HFF-Myc (cell line): ENCODE measurements at regions not wholly inside any gene's neighbourhood (a gene's known extent, or its start where the extent isn't known, plus 50 kb on each side); places are given as distances from the start of the nearest gene placed in this dataset.

Experiments
- DNase-seq: peaks from one replicate; pipeline ENCODE4 v3.0.0-alpha.2; 2011; ENCODE audit warnings: low read depth; ENCODE audit errors: extremely low read depth
- H3K4me3 ChIP-seq: replicated peaks from 2 replicates; pipeline ENCODE4 v1.5.1; 2011; ENCODE audit warnings: low read depth, mild to moderate bottlenecking, control low read depth, low read length
- CTCF ChIP-seq: IDR thresholded peaks from 2 replicates; pipeline ENCODE4 v1.5.1; 2012; ENCODE audit warnings: mild to moderate bottlenecking, low read depth, low read length, control low read depth; ENCODE audit errors: missing control alignments

- no peak overlapping the region for H3K4me3 ChIP-seq
- TF ChIP-seq CTCF: no peak
- DNase-seq: no peak
Observed at GRCh38 chr4:24396988-24397387, 187.4 kb downstream of the DHX15 start.

DNA sequence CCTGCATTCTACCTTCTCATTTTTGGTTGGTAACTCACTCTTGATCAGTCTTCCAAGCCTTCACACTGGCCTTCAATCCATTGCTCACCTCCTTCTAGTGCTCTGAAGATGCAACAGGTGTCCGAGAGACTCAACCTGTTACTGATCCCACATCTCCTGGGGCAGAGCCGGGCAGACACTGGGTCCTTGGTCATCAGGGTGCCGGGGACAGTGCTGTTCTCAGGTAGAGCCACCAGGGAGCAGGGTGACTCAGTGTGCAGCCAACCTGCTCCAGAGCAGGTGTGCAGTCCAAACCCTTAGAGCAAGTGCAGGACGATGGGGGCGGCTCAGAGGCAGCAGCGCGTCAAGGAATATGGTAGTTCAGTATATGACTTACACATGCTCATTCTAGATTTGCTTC is 188.4 kb downstream of the DHX15 start:
- no peak overlapping the region for H3K4me3 ChIP-seq
- no peak for DNase-seq
- no peak for TF ChIP-seq CTCF

DNA sequence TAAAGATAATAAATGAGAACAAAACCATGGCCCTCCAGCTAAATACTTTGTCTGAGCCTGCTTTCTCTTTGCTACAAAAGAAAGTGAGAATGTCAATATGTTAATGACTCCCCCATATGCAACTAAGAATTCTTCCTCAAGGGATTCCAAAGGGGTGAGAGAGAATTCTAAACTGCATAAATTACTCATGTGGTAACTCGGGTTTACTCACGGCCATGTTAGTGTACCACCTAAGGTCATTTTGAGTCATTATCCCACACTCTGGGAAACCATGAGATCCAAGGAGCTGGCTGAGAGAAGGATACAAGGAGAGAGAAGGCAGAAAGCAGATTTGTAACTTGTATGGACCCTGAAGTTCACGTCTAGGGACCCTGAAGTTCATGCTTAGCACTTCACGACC is 190.3 kb downstream of the DHX15 start:
- no peak overlapping the region for H3K4me3 ChIP-seq
- TF ChIP-seq CTCF: no peak
- DNase-seq: no peak

DNA sequence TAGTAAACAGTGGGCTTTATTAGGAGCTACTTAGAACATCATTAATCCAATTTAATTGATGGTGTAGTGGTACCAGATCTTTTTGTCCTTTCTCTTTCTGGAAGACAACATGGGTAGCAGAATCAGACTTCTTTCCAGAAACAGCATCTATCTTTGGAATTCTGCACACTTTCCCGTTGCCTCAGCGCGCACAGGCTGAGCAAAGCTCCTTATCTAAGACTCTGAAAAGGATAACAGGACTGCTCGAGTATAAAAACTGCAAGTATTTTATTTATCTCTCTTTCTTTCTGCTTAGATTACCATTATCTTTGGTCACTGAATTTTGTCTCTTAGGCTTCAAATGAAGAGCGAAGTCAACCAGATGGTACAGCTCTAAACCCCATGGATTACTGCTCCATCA is 191.7 kb downstream of the DHX15 start:
- DNase-seq: no peak
- H3K4me3 ChIP-seq: no peak overlapping the region
- TF ChIP-seq CTCF: no peak

- no peak for TF ChIP-seq CTCF
- DNase-seq: no peak
- no peak overlapping the region for H3K4me3 ChIP-seq
Observed at GRCh38 chr4:24382381-24382780, 202.0 kb downstream of the DHX15 start.

- no peak for TF ChIP-seq CTCF
Observed at GRCh38 chr4:24380957-24381665, 203.2 kb downstream of the DHX15 start.

DNA sequence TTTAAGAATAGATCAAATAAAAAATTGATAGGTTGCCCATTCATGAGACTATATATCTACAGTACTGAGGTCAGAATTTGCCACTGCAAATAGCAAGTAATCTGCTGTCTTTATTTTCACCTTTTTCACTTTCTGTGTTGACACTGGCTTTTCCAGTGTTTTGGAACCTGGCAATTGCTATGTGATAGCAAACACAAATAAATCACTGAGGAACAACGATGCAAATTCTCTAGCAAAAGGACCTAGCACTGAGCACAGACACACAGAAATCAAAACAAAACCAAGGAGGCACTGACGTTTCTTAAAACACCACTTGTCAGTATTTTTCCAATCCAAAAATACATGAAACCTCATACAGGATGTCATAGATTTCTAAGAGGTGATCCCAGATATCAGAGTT is 210.7 kb downstream of the DHX15 start:
- H3K4me3 ChIP-seq: no peak overlapping the region
- no peak for DNase-seq
- no peak for TF ChIP-seq CTCF

More at GRCh38 chr4:24380957-24381665, 203.2 kb downstream of the DHX15 start:
- DNase-seq: no peak
- no peak overlapping the region for H3K4me3 ChIP-seq
